Erythroblast (primary cell): ENCODE measurements at regions not wholly inside any gene's neighbourhood (a gene's known extent, or its start where the extent isn't known, plus 50 kb on each side); places are given as distances from the start of the nearest gene placed in this dataset.

Experiments
- DNase-seq, 2 experiments: peaks; one replicate each; lab custom pipeline; 2025; lab: John Stamatoyannopoulos, UW
- GATA1 ChIP-seq: IDR thresholded peaks from 2 replicates; pipeline ENCODE4 v1.6.1; 2011; ENCODE audit warnings: low read depth, mild to moderate bottlenecking, control low read depth, low read length, moderate library complexity
- POLR2A ChIP-seq: IDR thresholded peaks from 2 replicates; pipeline ENCODE4 v1.6.1; 2011; ENCODE audit warnings: mild to moderate bottlenecking, low read length

- TF ChIP-seq POLR2A (no peak), GATA1 (no peak)
- DNase-seq: no peak
Measured at GRCh38 chr7:46970131-46970430, 611.8 kb downstream of the TNS3 start.

GRCh38 chr7:46969303-46970130 lies 612.4 kb downstream of the TNS3 start:
- no peak for DNase-seq
- TF ChIP-seq GATA1 (no peak), POLR2A (no peak)

- no peak for DNase-seq
- TF ChIP-seq GATA1 (no peak), POLR2A (no peak)
Measured at GRCh38 chr7:46968003-46968402, 613.9 kb downstream of the TNS3 start.

- no peak for DNase-seq
- TF ChIP-seq GATA1 (no peak), POLR2A (no peak)
Measured at GRCh38 chr7:46963719-46964118, 618.2 kb downstream of the TNS3 start.

GRCh38 chr7:46960970-46961369 lies 620.9 kb downstream of the TNS3 start:
- TF ChIP-seq POLR2A: no peak
- TF ChIP-seq GATA1: no peak
- no peak for DNase-seq

DNA sequence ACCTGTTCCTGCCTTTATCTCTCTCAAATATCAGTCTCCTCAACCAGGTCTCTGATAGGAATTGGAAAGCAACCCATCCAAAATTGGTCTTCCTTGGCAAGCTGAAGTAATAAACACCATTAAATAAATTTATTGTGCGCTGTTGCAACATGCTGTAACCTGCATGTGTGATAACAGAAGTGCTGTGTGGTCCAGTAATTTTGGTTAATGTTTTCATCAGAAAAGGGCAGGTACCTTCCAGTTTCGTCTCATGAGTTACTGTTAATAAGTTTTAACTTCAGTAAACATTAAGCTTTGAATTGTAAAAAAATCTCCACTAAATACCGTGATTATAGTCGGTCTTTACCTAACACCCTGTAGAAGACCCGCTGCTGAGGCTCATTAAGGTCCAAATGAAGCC lies 624.7 kb downstream of the TNS3 start:
- TF ChIP-seq GATA1 (no peak), POLR2A (no peak)
- DNase-seq: no peak

DNA sequence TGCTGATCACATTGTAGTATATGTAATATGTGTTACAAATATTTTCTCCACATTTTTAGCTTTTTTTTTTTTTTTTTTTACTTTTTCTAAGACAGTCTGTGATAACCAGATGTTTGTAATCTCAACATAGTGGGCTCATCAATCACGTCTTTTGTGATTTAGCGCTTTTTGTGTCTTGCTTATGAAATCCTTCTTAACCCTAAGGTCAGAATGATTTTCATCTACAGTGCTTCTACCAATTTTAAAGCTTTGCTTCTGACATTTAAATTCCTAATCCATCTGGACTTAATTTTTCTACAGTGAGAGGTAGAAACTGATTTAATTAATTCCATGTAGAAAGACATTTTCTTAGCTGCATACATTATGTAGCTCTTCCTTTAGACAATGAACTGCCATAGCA lies 626.4 kb downstream of the TNS3 start:
- no peak for TF ChIP-seq GATA1
- TF ChIP-seq POLR2A: no peak
- DNase-seq: no peak

DNA sequence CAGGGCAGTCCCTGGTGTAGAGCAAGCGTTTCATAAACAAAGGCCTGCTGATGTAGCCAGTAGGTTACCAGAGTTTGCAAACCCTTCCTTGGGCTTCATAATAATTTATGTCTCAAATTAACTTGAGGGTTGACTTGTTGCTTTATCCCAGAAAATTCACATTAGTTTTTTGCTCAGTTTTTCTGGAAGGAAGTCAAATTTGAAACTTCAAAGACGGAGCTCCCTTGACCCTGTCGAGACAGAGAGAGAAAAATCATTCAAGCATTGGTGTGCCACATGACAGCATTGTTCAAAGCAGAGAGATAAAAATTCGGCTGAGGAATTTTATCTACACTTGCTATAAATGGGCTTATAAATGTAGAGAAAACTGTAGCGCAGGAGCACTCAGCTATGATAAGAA lies 627.7 kb downstream of the TNS3 start:
- TF ChIP-seq GATA1 (no peak), POLR2A (no peak)
- DNase-seq: no peak

- TF ChIP-seq GATA1 (no peak), POLR2A (no peak)
- no peak for DNase-seq
Measured at GRCh38 chr7:46953008-46953407, 628.9 kb downstream of the TNS3 start.

- DNase-seq: no peak
Measured at GRCh38 chr7:46949270-46949931, 632.5 kb downstream of the TNS3 start.

DNA sequence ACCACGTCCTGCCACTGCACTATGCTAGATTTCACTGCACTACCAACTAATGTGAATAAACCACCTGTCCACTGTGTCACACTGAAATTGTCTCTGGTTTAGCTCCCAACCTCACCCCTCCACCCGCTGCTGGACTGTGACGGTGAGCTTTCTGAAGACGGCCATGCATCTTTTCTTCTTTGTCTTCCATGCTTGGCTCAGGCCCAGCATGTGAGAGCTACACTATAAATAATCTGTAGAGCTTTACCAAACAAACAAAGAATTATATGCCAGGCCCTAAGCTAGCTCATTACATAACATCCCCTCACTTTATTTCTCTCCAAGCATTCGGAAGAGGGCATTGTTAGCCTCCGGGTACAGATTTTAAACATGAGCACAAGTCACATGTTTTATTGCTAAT lies 633.2 kb downstream of the TNS3 start:
- no peak for DNase-seq
- no peak for TF ChIP-seq GATA1
- no peak for TF ChIP-seq POLR2A

More at GRCh38 chr7:46949270-46949931, 632.5 kb downstream of the TNS3 start:
- TF ChIP-seq POLR2A: no peak
- no peak for TF ChIP-seq GATA1

DNA sequence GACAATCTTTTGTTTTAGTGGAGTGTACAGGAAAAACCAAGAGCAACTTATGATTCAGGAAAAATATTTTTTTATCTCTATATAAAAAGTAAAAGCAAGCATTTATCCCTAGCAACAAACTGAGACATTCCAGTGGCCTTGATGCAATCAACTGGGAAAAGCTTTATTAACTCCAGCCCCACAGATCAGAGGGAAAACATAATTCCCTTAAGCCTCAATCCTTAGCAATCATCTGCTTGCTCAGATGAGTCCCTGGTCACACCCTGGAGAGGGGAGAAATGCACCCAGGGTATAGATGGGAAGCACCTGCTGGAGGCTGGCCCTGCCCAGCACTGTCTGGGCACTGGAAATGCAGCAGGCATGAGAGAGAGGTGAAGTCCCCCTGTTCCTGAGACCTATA lies 636.6 kb downstream of the TNS3 start:
- TF ChIP-seq POLR2A: no peak
- no peak for TF ChIP-seq GATA1
- DNase-seq: no peak

DNA sequence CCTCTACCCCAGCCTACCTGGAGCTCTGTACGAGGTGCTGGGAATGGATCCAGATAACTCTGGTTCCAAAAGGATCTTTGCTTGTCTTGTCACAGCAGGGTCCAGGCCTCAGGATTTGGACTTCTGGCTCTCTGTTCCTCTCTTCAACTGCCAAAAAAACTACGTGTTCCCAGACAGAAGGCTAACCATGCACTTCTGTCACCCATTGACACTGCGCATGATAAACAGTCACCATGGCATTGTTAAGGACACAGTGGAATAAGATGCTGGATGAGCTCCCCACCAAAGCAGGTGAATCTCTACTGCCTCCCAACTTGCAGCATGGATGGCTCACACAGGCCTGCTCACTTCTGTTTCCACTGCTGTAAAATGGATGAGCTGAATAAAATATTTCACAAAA lies 637.9 kb downstream of the TNS3 start:
- no peak for TF ChIP-seq GATA1
- no peak for TF ChIP-seq POLR2A
- DNase-seq: no peak

DNA sequence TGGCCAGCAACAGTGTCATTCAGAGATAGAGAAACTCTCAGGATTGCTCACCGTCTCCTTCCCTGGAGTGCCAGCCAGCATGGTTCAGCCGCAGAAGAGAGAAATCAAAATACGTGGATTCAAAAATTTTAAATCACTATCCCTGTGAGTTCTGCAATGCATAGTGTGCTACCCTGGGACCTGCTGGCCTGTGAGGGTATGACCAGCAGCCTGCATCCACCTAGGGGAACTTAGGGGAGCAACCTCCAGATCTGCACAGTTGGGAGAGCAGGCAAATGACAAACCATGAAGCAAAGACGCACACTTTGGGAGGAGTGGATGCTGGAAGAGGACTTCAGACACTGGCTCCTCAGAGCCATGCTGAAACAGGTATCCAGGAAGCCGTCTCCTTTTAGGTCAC lies 639.3 kb downstream of the TNS3 start:
- DNase-seq: no peak
- TF ChIP-seq GATA1: no peak
- TF ChIP-seq POLR2A: no peak
